ENCODE measurements at regions not wholly inside any gene's neighbourhood (a gene's known extent, or its start where the extent isn't known, plus 50 kb on each side); places are given as distances from the start of the nearest gene placed in this dataset.

GRCh38 chr2:18411626-18412025 lies 148.8 kb downstream of the RDH14 start:
- no peak for ATAC-seq
- TF ChIP-seq ESRRG (CRISPR knock-in tag; IDR thresholded peaks at IDR 0.05), result no peak

- ATAC-seq, result no peak
- TF ChIP-seq ESRRG (CRISPR knock-in tag; IDR thresholded peaks at IDR 0.05) (no peak), CREB5 (CRISPR knock-in tag; IDR thresholded peaks at IDR 0.05; ENCODE audit: low read depth) (no peak), BACH2 (CRISPR knock-in tag; IDR thresholded peaks at IDR 0.05; ENCODE audit: borderline replicate concordance) (no peak)
Observed at GRCh38 chr2:18410543-18410942, 149.9 kb downstream of the RDH14 start.

DNA sequence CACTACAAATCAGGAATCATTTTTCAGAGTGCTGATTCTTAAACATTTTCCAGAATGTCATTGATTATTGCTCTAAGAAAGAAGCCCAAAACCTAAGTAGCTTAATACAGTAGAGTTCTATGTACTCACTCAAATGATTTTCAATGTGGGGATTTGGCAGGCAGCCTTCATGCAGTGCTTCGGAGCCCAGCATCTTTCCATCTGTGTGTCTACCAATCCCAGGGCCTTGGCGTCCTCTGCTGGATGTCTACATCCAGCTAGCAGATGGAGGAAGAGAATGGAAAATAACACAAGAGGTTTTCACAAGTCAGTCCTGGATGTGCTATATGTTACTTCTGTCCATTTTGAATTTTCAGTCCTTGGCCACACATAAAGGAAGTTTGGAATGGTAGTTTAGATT lies 151.8 kb downstream of the RDH14 start:
- TF ChIP-seq TCF4 (CRISPR knock-in tag; IDR thresholded peaks at IDR 0.05; ENCODE audit: borderline replicate concordance) (no peak), ZC3H10 (CRISPR knock-in tag; IDR thresholded peaks at IDR 0.05) (no peak), OSR1 (CRISPR knock-in tag; IDR thresholded peaks at IDR 0.05) (no peak), ZFP30 (CRISPR knock-in tag; IDR thresholded peaks at IDR 0.05) (no peak), TOX (CRISPR knock-in tag; IDR thresholded peaks at IDR 0.05; ENCODE audit: borderline replicate concordance) (no peak), CSDC2 (CRISPR knock-in tag; IDR thresholded peaks at IDR 0.05) (no peak), RARB (CRISPR knock-in tag; IDR thresholded peaks at IDR 0.05) (no peak), ZNF565 (CRISPR knock-in tag; conservative IDR thresholded peaks at IDR 0.05; ENCODE audit: low read depth) (no peak), ISL1 (CRISPR knock-in tag; IDR thresholded peaks at IDR 0.05) (no peak)
- TF ChIP-seq, protein P1, sequence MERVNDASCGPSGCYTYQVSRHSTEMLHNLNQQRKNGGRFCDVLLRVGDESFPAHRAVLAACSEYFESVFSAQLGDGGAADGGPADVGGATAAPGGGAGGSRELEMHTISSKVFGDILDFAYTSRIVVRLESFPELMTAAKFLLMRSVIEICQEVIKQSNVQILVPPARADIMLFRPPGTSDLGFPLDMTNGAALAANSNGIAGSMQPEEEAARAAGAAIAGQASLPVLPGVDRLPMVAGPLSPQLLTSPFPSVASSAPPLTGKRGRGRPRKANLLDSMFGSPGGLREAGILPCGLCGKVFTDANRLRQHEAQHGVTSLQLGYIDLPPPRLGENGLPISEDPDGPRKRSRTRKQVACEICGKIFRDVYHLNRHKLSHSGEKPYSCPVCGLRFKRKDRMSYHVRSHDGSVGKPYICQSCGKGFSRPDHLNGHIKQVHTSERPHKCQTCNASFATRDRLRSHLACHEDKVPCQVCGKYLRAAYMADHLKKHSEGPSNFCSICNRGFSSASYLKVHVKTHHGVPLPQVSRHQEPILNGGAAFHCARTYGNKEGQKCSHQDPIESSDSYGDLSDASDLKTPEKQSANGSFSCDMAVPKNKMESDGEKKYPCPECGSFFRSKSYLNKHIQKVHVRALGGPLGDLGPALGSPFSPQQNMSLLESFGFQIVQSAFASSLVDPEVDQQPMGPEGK (CRISPR knock-in tag; IDR thresholded peaks at IDR 0.05; ENCODE audit: borderline replicate concordance), result no peak
- TF ChIP-seq, protein P2, sequence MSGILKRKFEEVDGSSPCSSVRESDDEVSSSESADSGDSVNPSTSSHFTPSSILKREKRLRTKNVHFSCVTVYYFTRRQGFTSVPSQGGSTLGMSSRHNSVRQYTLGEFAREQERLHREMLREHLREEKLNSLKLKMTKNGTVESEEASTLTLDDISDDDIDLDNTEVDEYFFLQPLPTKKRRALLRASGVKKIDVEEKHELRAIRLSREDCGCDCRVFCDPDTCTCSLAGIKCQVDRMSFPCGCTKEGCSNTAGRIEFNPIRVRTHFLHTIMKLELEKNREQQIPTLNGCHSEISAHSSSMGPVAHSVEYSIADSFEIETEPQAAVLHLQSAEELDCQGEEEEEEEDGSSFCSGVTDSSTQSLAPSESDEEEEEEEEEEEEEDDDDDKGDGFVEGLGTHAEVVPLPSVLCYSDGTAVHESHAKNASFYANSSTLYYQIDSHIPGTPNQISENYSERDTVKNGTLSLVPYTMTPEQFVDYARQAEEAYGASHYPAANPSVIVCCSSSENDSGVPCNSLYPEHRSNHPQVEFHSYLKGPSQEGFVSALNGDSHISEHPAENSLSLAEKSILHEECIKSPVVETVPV (CRISPR knock-in tag; IDR thresholded peaks at IDR 0.05), result no peak
- no peak for ATAC-seq

- no peak for TF ChIP-seq POU6F1 (CRISPR knock-in tag; IDR thresholded peaks at IDR 0.05; ENCODE audit: borderline replicate concordance, low read depth)
- TF ChIP-seq ZC3H10 (CRISPR knock-in tag; IDR thresholded peaks at IDR 0.05), result no peak
- no peak for TF ChIP-seq GLIS3 (CRISPR knock-in tag; IDR thresholded peaks at IDR 0.05)
- no peak for TF ChIP-seq TCF4 (CRISPR knock-in tag; IDR thresholded peaks at IDR 0.05; ENCODE audit: borderline replicate concordance)
- TF ChIP-seq TSHZ2 (CRISPR knock-in tag; IDR thresholded peaks at IDR 0.05), result no peak
- TF ChIP-seq ZFP30 (CRISPR knock-in tag; IDR thresholded peaks at IDR 0.05), result no peak
- no peak for TF ChIP-seq TOX (CRISPR knock-in tag; IDR thresholded peaks at IDR 0.05; ENCODE audit: borderline replicate concordance)
- no peak for TF ChIP-seq ZNF8 (CRISPR knock-in tag; IDR thresholded peaks at IDR 0.05)
- no peak for TF ChIP-seq BACH2 (CRISPR knock-in tag; IDR thresholded peaks at IDR 0.05; ENCODE audit: borderline replicate concordance)
- TF ChIP-seq CSDC2 (CRISPR knock-in tag; IDR thresholded peaks at IDR 0.05), result no peak
- TF ChIP-seq ISL1 (CRISPR knock-in tag; IDR thresholded peaks at IDR 0.05), result no peak
- no peak for TF ChIP-seq SNAI2 (CRISPR knock-in tag; IDR thresholded peaks at IDR 0.05)
- no peak for TF ChIP-seq ZFP3 (CRISPR knock-in tag; IDR thresholded peaks at IDR 0.05)
- no peak for TF ChIP-seq ZNF565 (CRISPR knock-in tag; conservative IDR thresholded peaks at IDR 0.05; ENCODE audit: low read depth)
- TF ChIP-seq ARNTL (CRISPR knock-in tag; IDR thresholded peaks at IDR 0.05; ENCODE audit: borderline replicate concordance, low read depth), result no peak
- TF ChIP-seq, protein P2 (CRISPR knock-in tag; IDR thresholded peaks at IDR 0.05), result no peak
- no peak for ATAC-seq
Observed at GRCh38 chr2:18406219-18406618, 154.2 kb downstream of the RDH14 start.
